Endothelial cell (in vitro differentiated cells): ENCODE measurements at regions not wholly inside any gene's neighbourhood (a gene's known extent, or its start where the extent isn't known, plus 50 kb on each side); places are given as distances from the start of the nearest gene placed in this dataset.

Experiments
- DNase-seq: peaks from one replicate; pipeline ENCODE4 v3.0.0; 2021; ENCODE audit warnings: low spot score
- H3K27ac Mint-ChIP-seq: one replicate; pipeline ENCODE4 v1.8.0; 2021; ENCODE audit warnings: mixed read lengths, inconsistent platforms; ENCODE audit not compliant: unreplicated experiment
- H3K27me3 Mint-ChIP-seq: one replicate; pipeline ENCODE4 v1.8.0; 2021; ENCODE audit warnings: mild to moderate bottlenecking, moderate library complexity, mixed read lengths, inconsistent platforms; ENCODE audit not compliant: unreplicated experiment
- H3K36me3 Mint-ChIP-seq: one replicate; pipeline ENCODE4 v1.8.0; 2021; ENCODE audit warnings: mild to moderate bottlenecking, low read depth, mixed read lengths, inconsistent platforms; ENCODE audit not compliant: unreplicated experiment
- H3K4me1 Mint-ChIP-seq: one replicate; pipeline ENCODE4 v1.8.0; 2021; ENCODE audit warnings: mild to moderate bottlenecking, mixed read lengths, inconsistent platforms; ENCODE audit not compliant: unreplicated experiment
- H3K4me3 Mint-ChIP-seq: one replicate; pipeline ENCODE4 v1.8.0; 2021; ENCODE audit warnings: mild to moderate bottlenecking, mixed read lengths, inconsistent platforms; ENCODE audit not compliant: unreplicated experiment
- H3K9me3 Mint-ChIP-seq: one replicate; pipeline ENCODE4 v1.8.0; 2021; ENCODE audit warnings: mixed read lengths, inconsistent platforms; ENCODE audit not compliant: unreplicated experiment
- CTCF ChIP-seq: fragments of 200-600 bp; sonication (generic); IDR thresholded peaks from one replicate; pipeline ENCODE4 v1.5.0; 2021; ENCODE audit warnings: antibody characterized with exemption; ENCODE audit not compliant: unreplicated experiment

GRCh38 chr2:223270548-223270947 lies 218.6 kb downstream of the KCNE4 start:
- TF ChIP-seq CTCF, result no peak
- no peaks in the 10 kb centered on the region for H3K9me3 Mint-ChIP-seq
- no peak overlapping the region for H3K4me3 Mint-ChIP-seq
- no peaks in the 10 kb centered on the region for H3K4me1 Mint-ChIP-seq
- no peak for DNase-seq
- H3K27ac Mint-ChIP-seq, result no peak overlapping the region
- H3K27me3 Mint-ChIP-seq, result no peaks in the 10 kb centered on the region
- H3K36me3 Mint-ChIP-seq, result no peaks in the 10 kb centered on the region

DNA sequence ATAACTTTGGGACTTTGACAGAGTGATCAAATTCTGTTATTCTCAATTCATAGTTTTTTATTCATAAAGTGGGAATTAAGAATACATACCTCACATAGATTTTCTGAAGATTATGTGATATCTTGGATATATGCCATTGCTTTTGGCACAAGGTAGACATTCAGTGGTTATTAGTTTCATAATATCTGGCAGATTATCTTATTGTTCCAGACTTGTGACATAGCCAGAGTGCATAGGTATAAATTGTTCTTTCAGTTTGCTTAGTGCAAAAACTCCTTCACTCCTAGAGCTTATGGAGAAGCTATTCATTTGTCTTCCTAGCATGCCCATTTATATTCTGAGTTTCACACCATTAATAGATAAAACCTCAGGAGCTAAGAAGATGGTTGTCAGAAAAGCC lies 222.0 kb downstream of the KCNE4 start:
- no peaks in the 10 kb centered on the region for H3K9me3 Mint-ChIP-seq
- no peak for DNase-seq
- no peaks in the 10 kb centered on the region for H3K27me3 Mint-ChIP-seq
- H3K36me3 Mint-ChIP-seq, result no peaks in the 10 kb centered on the region
- no peaks in the 10 kb centered on the region for H3K4me1 Mint-ChIP-seq
- TF ChIP-seq CTCF, result no peak
- H3K4me3 Mint-ChIP-seq, result no peak overlapping the region
- no peak overlapping the region for H3K27ac Mint-ChIP-seq

DNA sequence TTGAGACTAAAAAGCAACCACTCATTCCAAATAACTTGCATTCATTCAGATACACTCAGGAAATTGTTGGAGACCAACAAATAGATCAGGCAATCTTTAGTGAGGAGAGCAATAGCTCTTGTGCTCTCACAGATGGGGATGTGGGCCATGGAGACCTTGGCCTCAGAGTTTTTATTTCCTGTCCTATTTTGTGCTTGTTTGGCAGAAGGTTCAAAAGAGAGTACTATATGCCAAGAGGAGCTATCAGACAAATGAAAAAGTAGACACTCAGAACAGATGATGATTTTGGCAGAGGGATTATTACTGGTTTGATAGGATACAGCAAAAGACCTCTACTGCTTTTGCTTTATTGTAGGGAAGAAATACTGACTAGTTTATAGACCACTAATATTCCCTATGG lies 230.2 kb downstream of the KCNE4 start:
- Mint-ChIP-seq H3K27me3 (no peaks in the 10 kb centered on the region), H3K36me3 (no peaks in the 10 kb centered on the region), H3K27ac (no peak overlapping the region), H3K4me1 (no peaks in the 10 kb centered on the region), H3K4me3 (no peak overlapping the region), H3K9me3 (no peaks in the 10 kb centered on the region)
- TF ChIP-seq CTCF, result no peak
- DNase-seq, result no peak

DNA sequence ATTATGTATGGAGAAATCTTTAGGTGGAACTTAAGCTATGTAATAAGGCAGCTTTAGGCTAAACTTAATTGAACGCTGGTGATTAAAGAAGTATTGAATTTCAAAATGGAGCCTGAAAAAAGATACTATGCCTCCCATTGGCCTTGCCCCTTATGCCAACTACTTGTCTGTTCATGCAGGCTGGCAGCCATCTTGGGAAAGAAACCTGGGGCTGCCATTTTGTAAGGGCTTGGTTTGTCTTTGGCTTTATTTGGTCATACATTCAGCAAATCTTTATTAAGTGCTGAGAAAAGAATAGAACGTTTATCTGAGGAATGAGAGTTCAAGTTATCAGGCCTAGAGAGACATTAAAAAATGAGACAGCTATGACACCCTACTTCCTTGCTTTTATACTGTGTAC lies 231.3 kb downstream of the KCNE4 start:
- no peaks in the 10 kb centered on the region for H3K36me3 Mint-ChIP-seq
- H3K27me3 Mint-ChIP-seq, result no peaks in the 10 kb centered on the region
- no peak for TF ChIP-seq CTCF
- no peak overlapping the region for H3K4me3 Mint-ChIP-seq
- no peaks in the 10 kb centered on the region for H3K9me3 Mint-ChIP-seq
- H3K4me1 Mint-ChIP-seq, result no peaks in the 10 kb centered on the region
- H3K27ac Mint-ChIP-seq, result no peak overlapping the region
- DNase-seq, result no peak

DNA sequence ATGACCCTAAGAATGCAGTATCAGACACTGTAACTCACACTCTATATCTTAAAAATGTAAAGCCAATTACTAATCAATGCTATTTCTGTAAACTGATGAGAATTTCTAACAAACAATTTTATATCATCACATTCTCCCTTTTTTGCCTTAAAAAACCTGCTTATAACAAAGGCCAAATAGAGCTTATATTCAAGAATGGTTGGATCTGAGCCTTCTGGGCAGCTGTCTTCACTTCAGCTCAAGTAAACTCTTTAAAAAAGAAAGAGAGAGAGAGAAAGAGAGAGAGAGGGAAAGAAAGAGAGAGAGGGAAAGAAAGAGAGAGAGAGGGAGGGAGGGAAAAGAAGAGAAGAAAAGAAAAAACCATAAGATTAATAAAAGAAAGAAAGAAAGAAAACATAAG lies 231.8 kb downstream of the KCNE4 start:
- DNase-seq, result no peak
- no peaks in the 10 kb centered on the region for H3K27me3 Mint-ChIP-seq
- no peak for TF ChIP-seq CTCF
- H3K27ac Mint-ChIP-seq, result no peak overlapping the region
- no peaks in the 10 kb centered on the region for H3K9me3 Mint-ChIP-seq
- H3K4me3 Mint-ChIP-seq, result no peak overlapping the region
- H3K4me1 Mint-ChIP-seq, result no peaks in the 10 kb centered on the region
- H3K36me3 Mint-ChIP-seq, result no peaks in the 10 kb centered on the region
